ENCODE measurements at regions not wholly inside any gene's neighbourhood (a gene's known extent, or its start where the extent isn't known, plus 50 kb on each side); places are given as distances from the start of the nearest gene placed in this dataset.

- no peak for TF ChIP-seq CHD7 (IDR thresholded peaks at IDR 0.05; ENCODE audit: insufficient replicate concordance, low read length)
- TF ChIP-seq ATF2 (IDR thresholded peaks at IDR 0.05; ENCODE audit: low read length): no peak
- TF ChIP-seq GTF2F1 (IDR thresholded peaks at IDR 0.05; ENCODE audit: borderline replicate concordance, low read depth, low read length): no peak
- TF ChIP-seq KDM5A (IDR thresholded peaks at IDR 0.05; ENCODE audit: low read length): no peak
- TF ChIP-seq RFX5 (IDR thresholded peaks at IDR 0.05; ENCODE audit: borderline replicate concordance, low read depth, low read length): no peak
- no peak for TF ChIP-seq USF2 (IDR thresholded peaks at IDR 0.05; ENCODE audit: low read length)
- TF ChIP-seq KDM4A (IDR thresholded peaks at IDR 0.05; ENCODE audit: low read depth, low read length, severe bottlenecking): no peak
- no peak for TF ChIP-seq MAX (IDR thresholded peaks at IDR 0.05)
These were observed 105.3 kb downstream of the DISP1 start (continued) for GRCh38 chr1:222920169-222920568.
